GM19043 (cell line): ENCODE measurements at regions not wholly inside any gene's neighbourhood (a gene's known extent, or its start where the extent isn't known, plus 50 kb on each side); places are given as distances from the start of the nearest gene placed in this dataset.

Experiments used
- ATAC-seq: cut with Tn5 transposase; IDR thresholded peaks from one replicate; pipeline ENCODE4 v1.9.1; 2021; ENCODE audit warnings: low read depth; ENCODE audit not compliant: unreplicated experiment

DNA sequence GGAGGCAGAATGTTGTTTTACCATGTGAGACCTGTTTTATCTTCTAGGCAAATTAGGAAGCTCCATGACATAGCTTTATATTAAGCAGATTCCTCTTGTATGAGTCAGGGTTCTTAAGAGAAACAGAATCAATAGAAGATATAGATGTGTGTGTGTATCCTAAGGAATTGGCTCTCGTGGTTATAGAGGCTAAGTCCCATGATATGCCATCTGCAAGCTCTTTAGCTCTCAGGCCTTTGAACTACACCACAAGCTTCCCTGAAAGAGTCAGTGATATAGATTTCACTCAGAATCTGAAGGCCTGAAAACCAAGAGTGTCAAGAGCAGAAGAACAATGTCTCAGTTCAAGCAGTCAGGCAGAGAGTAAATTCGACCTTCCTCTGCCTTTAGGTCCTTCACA lies 365.8 kb upstream of the ZNF608 start:
- ATAC-seq = no peak

DNA sequence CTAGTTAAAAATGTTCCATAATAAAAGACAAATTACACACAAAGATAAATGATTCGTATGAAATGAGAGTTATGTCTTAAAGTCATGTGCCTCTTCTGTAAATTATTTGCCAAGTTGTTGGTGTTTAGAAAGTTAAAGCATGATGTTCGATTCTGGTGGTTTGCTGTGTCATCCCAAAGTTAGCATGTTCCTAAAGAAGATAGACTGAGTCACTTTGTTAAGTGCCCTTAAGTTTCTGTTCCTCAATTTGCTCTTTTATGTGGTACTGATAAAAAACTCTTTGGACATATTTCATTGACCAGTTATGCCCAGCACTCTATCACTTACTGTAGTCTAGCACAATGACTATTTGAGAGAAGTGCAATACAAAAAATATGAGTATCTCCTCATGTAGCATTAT lies 366.9 kb upstream of the ZNF608 start:
- ATAC-seq = peak; percentile 70

DNA sequence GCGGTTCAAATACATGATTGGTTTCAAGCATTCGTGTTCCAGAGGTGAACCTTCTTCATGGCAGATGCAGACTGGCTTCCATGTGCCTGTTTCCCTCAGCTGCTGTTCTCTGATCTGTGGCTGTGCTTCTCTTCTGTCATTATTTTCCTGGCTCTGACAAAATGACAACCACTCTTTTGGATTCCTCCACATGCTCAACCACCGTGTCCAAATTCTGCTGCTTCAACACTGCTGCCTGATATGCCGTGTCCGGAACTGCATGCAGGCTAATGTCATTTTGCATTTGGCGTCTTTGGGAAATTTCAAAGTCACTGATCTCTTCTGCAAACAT lies 368.7 kb upstream of the ZNF608 start:
- no peak for ATAC-seq

DNA sequence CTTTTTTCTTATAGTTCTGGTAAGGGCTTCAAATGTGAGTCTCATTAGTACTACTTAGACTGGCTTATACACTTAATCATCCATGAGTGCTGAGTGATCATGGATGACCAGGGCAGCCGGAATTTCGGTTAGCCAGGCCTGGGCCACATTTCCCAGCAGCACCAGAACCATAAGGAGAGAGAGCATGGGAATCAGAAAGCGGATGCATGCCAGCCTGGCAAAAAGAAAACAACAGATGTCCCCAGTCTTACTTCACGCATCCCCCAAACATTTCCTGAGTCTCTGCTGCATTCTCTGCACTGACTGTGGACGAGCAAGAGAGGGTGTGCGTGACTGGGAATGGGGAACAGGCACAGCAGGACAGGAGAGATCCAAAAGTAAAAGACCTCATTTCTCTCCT lies 371.1 kb upstream of the ZNF608 start:
- no peak for ATAC-seq

DNA sequence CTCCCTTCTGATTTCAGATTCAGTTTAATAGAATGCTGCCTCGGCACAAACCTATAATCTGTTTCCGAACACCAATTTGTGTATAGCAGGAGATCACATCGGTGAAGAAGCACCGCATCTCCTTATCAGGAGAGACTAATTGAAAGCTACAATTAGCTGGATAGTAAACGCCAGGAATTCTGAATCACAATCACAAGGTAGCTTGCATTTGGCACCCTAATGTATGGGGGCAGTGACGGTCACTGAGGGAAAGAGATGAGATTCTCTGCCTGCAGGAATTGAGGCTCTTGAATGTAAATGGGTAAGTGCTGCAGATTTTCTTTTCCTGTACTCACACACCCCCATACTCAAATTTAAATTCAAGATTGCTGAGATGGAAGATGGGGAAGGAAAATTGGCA lies 373.6 kb upstream of the ZNF608 start:
- no peak for ATAC-seq

DNA sequence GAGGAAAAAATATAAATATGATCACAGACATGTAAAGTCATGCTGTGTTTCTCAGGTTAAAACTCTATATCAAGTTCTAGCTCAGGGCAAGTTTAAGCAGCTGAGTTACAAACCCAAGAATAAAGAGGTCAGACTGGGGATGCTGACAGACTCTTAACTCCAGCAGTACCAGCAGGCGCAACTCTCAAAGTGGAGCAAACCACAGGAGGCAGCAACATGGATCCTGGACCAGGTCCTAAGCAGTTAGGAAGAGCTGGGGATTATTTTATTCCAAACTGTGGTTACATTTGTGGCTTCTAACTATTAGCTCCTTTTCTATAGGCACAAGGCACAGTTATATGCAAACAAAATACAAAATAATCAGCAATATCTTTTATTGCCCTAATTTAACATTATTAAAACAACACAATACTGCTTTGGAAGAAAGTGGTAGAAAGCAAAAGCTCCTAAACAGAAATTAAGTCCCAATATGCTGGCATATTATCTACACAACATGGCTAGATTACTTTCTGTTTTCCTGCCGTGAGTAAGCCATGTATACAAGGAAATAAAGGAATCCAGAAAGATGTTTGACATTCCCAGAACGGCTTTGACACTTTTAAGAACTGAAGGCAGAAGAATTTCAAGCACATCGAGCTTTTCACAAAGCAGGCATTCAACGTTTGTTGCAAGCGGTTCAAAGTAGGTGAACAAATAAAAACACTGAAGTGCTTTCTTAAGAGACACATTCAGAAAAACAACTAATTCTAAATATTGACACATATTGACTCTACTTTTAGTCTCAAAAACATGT lies 378.8 kb upstream of the ZNF608 start:
- ATAC-seq = no peak

DNA sequence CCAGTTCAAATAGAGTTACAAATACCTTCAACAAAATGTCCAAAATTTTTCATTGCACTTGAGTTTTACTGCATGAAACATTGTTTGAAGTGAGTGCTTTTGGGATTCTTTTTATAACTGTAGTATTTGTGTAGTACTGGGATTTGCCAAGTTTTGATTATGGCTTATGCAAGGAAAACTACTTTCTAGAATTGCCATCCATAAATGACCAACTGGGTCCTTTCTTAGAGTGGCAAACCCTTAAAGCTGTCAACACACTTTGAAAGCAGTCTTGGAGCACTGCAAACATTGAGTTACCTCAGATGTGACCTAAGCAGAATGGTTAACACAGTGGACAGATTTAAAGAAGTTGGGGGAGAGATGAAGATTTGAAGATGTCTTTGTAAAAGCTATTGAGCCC lies 379.6 kb upstream of the ZNF608 start:
- ATAC-seq = no peak

DNA sequence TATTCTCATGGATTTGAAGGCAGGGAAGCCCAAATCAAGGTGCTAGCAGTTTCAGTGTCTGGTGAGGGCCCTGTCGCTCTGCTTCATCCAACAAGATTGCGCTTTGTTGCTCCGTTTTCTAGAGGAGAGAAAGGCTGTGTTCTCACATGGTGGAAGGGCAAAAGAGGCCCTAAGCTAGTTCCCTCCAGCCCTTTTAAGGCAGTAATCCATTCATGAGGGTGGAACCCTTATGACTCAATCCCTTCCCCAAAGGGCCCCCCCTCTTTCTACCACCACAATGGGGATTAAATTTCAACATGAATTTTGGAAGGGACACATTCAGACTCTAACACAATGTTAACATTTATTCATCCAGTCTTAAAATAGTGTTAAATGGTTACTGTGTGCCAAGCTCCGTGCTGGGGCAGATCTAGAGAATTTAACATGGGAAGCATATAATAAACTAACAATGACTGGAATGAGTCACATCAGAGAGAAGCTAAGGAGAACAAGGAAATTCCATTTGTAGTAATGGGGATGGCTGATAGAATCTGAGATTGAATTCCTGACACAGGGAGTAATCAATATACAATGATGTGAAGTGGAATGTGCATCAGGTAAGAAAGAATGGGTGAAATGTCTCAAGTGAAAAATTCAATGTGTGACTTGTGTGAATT lies 382.8 kb upstream of the ZNF608 start:
- no peak for ATAC-seq

DNA sequence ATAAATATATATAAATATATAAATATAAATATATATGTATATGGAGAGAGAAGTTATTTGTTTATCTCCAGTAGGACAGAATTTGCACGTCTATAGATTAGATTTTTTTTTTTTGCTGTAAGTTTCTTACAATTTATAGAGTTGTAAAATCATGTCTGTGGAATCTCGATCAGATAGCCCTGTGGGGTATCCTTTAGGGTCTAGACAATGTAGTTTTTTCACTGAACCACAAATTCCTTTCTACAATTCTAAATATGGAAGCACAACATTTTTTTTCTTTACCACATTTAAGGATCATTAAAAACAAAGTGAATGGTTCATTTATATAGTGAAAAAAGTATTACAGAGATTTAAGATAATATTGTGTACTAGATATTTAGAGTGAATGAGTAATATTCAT lies 384.2 kb upstream of the ZNF608 start:
- no peak for ATAC-seq

DNA sequence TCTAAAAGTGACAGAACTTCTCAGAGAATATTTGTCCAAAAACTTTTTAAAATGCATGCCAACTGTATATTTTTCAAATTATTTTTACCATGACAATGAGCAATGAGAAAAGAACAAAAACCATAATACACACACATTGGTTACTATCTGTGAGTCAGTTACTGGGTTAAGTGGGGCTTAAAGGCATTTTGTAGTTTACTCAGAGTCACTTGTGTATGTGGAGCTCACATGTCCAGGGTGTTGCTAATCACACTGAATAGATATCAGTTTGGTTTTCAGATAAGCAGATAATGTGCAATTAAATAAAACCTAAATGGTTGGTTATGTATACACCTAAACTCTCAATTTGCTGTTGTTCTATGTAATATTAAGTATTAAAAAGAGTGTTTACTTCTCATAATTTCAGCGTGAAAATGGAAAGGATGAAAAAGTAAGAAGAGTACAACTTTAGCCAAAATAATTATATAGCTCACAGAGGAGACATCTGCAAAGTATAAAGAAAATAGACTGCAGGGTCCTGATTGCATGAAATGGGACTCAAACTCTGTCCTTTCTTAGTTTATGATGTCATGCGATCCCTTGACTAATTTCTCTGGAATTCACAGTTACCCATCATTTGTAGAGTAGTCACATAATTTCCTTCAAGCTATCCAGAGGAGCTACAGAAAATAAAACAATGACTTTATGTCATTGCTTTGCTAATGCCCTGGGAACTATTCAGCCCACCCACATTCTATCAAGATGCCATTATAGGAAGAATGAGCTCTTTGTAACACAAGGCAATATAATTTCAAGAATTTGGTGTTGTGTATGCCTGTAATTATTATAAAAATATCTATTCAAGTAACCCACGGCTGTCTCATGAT lies 388.0 kb upstream of the ZNF608 start:
- ATAC-seq = no peak

DNA sequence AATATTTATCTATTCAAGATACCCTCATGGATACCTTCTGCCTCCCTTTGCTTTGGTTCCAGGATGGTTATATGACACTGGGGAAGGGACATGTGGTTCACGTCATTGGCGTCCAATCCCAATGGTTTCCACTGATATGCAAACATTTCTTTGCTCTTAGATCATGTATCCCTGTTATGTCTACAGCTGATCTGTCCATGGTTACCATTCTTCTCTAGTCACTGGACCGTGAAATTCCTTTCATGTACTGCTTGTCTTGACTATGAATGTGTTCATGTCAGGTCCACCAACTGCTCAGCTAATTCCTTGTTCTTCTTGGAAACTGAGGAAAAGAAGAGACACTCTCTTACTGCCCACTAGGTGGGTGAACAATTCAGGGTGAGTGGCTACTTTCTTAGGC lies 391.1 kb upstream of the ZNF608 start:
- no peak for ATAC-seq

DNA sequence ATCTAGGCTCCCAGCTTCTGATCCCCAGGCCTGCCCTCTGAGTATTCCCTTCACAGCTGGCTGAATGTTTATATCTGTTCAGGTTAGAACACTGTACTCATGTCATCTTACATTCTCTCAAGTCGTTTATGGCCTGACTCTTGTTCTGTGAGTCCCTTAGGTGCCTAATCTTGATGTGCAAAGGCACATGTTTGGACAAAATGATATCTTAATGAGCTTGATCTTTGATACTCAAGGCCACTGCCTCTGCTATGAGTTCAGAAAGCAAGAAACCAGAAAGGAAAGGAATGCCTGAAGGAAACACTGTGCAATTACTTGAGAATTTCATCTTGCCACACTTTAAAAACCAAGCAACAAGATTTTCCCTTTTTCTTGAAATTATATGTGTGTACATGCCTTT lies 391.8 kb upstream of the ZNF608 start:
- ATAC-seq = no peak

DNA sequence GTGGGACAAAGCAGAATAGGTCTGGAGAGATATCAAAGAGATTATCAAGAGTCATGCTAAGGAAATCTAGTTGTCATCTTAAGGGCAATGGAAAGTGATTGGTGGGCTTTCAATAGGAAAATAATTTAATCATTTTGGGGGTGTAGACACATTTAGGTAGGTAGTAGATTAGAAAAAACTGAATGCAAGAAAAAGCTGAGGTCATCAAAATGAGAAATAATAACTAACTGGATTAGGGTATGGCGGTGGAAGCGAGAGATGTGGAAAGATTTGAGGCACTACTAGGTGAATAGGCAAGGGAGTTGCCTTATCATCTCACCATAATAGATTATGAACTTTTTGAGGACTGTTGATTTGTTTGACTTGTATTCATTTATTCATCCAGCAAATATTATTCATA lies 393.2 kb upstream of the ZNF608 start:
- no peak for ATAC-seq

DNA sequence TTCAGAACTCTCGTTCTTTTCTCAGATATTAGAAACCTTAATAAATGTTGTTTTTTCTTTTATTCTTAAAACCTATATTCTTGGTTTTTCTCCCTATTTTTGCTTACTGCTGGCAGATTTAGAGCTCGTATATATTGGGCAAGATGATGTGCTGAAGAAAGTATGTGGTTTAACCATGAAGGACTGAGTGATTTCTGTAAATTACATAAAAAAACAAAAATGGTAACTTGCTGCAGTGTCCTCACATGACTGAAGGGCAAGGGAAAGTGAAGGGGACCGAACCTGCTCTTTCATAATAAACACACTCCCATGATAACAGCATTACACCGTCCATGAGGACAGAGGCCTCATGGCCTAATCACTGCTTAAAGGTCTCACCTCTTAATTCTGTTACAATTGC lies 393.8 kb upstream of the ZNF608 start:
- no peak for ATAC-seq

DNA sequence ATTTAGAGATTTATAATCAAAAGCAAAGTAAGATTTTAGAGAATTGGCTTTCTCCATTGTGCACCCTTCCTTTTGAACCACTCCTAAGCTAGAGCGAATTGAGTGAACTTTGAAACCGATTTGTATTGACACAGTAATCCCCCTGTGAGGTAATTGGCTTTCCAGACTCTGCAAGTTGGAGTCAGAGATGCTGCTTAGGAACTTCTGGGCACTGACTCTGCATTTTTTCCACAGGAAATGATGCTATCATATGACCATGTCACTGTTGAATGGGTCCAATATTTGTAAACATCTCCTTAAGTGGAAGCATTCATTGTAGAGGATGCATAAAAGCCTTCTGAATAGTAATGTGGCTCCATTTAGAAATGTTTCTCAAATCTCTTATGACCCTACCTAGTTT lies 394.4 kb upstream of the ZNF608 start:
- no peak for ATAC-seq

DNA sequence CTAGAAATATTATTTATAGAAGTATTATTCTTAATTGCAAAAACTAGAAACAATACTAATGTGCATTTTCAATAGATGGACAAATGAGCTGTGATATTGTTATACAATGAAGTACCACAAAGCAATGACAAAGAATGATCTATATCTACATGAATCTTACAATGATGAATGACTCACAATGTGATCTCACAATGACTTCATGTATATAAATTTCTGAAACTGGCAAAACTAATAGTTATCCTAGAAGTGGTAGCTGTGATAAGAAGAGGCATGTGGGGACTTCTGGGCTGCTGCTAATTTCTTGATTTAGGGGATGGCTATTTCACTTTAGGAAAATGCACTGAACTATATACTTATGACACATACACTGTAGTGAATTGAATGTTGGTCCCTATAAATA lies 396.0 kb upstream of the ZNF608 start:
- ATAC-seq = no peak

DNA sequence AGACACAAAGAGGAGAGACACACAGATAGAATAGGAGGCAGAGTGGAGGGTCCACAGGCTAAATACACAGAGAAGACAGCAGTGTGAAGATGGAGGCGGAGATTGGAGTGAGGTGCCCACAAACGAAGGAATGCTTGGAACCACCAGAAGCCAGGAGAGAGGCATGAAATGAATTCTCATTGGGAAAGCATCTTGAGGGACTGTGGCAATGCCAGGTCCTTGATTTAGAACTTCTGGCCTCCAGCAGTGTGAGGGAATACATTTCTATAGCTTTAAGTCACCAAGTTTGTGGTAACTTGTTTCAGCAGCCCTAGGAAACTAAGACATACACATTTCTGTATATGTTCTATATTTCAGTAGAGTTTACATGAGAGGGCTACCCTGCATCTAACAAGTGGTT lies 396.6 kb upstream of the ZNF608 start:
- no peak for ATAC-seq

DNA sequence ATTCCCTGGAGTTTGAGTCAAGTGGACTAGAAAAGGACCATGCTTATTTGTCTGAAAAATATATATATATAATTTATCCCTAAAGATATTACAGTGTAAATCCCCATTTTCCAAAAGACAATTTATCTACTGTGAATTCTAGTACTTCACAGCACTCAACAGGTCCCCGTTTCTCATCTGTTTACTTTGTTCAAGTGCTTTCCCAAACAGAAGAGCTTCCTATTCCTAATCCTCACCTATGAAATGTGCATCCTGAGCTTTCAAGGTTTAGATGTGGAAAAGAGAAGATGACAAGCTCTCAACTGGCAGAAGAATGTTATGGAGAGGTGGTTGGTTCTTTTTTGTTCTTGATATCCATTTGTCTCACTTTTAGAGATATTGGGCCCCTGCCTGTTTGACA lies 401.6 kb upstream of the ZNF608 start:
- ATAC-seq = no peak

DNA sequence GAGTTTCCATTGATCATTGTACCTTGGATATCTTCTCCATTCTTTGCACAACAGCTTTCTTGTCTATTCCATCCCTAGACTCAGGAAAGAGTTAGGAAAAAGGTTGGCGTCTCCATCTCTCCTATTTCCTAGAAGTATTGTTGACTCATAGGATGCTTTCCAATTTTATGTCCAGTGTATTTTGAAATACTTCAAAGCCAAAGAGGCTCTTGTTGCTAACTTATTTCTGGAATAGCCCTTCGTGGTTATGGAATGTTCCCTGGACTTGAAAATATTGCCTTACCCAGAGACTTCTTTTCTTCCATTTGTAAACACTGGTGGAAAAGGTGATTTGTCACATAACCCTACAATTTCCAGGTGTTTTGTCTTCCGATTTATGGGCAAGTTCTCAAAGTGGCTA lies 402.3 kb upstream of the ZNF608 start:
- no peak for ATAC-seq

DNA sequence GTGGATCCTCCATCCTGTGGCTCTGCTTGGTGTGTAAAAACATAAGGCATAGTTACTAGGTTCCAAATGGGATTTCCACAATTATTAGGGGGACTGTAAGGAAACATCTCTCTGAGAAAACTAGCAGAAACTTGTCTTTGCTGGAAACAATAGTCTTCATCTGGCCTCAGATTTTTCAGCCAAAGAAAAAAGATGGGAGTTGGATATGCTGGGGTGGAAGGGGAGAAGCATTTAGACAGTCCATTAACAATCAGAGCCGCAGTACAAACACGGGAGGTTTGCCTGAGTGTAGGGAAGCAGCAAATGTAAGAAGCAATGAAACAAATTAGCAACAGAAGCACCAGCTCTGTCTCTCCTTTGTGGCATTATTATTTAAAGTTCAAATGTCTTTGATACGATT lies 402.7 kb upstream of the ZNF608 start:
- no peak for ATAC-seq

DNA sequence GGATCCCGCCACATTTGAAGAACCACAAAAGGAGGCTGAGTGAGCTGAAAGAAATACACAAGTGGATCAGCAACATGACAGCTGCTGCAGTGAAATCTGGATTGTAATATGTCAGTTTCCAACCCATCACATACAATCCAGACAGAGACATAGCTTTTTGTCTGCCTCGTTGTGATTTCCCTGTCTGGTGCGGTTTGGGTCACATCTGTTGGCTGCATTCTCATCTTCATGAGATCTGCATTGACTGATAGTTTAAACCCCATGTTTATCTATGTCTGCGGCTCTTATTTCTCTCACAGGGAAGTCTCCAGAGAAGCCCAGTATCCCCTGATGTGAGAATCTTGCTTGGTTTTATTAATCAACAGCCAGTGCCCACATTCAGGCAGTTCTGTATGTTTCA lies 403.1 kb upstream of the ZNF608 start:
- ATAC-seq = no peak
